H9 (cell line): ENCODE measurements at regions not wholly inside any gene's neighbourhood (a gene's known extent, or its start where the extent isn't known, plus 50 kb on each side); places are given as distances from the start of the nearest gene placed in this dataset.

Source experiments
- DNase-seq: peaks from one replicate; pipeline ENCODE4 v3.0.0-alpha.2; 2017
- H2AFZ ChIP-seq: one replicate; pipeline ENCODE4 v1.6.1; 2013; ENCODE audit warnings: mild to moderate bottlenecking, low read length, control low read depth, moderate library complexity
- H2AK5ac ChIP-seq: 2 replicates; pipeline ENCODE4 v1.6.1; 2013; ENCODE audit warnings: low read length, control low read depth, mixed read lengths; ENCODE audit not compliant: insufficient read length
- H2BK120ac ChIP-seq: one replicate; pipeline ENCODE4 v1.6.1; 2013; ENCODE audit warnings: low read depth, mild to moderate bottlenecking, low read length, control low read depth, inconsistent platforms; ENCODE audit not compliant: poor library complexity, severe bottlenecking
- H2BK12ac ChIP-seq: 2 replicates; pipeline ENCODE4 v1.6.1; 2013; ENCODE audit warnings: low read length, control low read depth, mixed read lengths, low read depth; ENCODE audit not compliant: insufficient read length
- H2BK15ac ChIP-seq: 2 replicates; pipeline ENCODE4 v1.6.1; 2013; ENCODE audit warnings: low read depth, low read length, control low read depth
- H2BK20ac ChIP-seq: one replicate; pipeline ENCODE4 v1.6.1; 2013; ENCODE audit warnings: low read depth, mild to moderate bottlenecking, low read length, control low read depth, inconsistent platforms; ENCODE audit not compliant: poor library complexity, severe bottlenecking
- H2BK5ac ChIP-seq: 2 replicates; pipeline ENCODE4 v1.6.1; 2013; ENCODE audit warnings: low read length, control low read depth, mixed read lengths; ENCODE audit not compliant: insufficient read length
- H3K14ac ChIP-seq: 2 replicates; pipeline ENCODE4 v1.6.1; 2013; ENCODE audit warnings: low read length, control low read depth; ENCODE audit not compliant: insufficient read depth
- H3K18ac ChIP-seq: 2 replicates; pipeline ENCODE4 v1.6.1; 2013; ENCODE audit warnings: low read depth, mild to moderate bottlenecking, mixed read lengths, low read length, control low read depth; ENCODE audit not compliant: insufficient read length
- H3K23ac ChIP-seq: 2 replicates; pipeline ENCODE4 v1.6.1; 2013; ENCODE audit warnings: low read length, control low read depth, mixed read lengths, low read depth; ENCODE audit not compliant: insufficient read length
- H3K23me2 ChIP-seq: 2 replicates; pipeline ENCODE4 v1.6.1; 2013; ENCODE audit warnings: low read depth, mild to moderate bottlenecking, mixed read lengths, low read length, control low read depth; ENCODE audit not compliant: insufficient read length, poor library complexity, severe bottlenecking
- H3K27ac ChIP-seq: 2 replicates; pipeline ENCODE4 v1.5.1; 2013; ENCODE audit warnings: low read length, control low read depth, mixed read lengths, low read depth; ENCODE audit not compliant: insufficient read length
- H3K27me3 ChIP-seq: 2 replicates; pipeline ENCODE4 v1.6.1; 2013; ENCODE audit warnings: low read length, control low read depth, inconsistent platforms; ENCODE audit not compliant: insufficient read depth
- H3K4ac ChIP-seq: 2 replicates; pipeline ENCODE4 v1.6.1; 2013; ENCODE audit warnings: low read depth, mild to moderate bottlenecking, control low read depth, inconsistent platforms, low read length, moderate library complexity
- H3K4me1 ChIP-seq: 2 replicates; pipeline ENCODE4 v1.6.1; 2013; ENCODE audit warnings: low read length, control low read depth, inconsistent platforms; ENCODE audit not compliant: insufficient read depth
- H3K4me2 ChIP-seq: 2 replicates; pipeline ENCODE4 v1.6.1; 2013; ENCODE audit warnings: low read length, control low read depth, mixed read lengths; ENCODE audit not compliant: insufficient read length, insufficient read depth
- H3K56ac ChIP-seq: 2 replicates; pipeline ENCODE4 v1.6.1; 2013; ENCODE audit warnings: low read depth, mild to moderate bottlenecking, mixed read lengths, low read length, control low read depth; ENCODE audit not compliant: insufficient read length
- H3K79me1 ChIP-seq: 2 replicates; pipeline ENCODE4 v1.6.1; 2013; ENCODE audit warnings: low read depth, mild to moderate bottlenecking, moderate library complexity, low read length, control low read depth, inconsistent platforms; ENCODE audit not compliant: insufficient read depth, poor library complexity, severe bottlenecking
- H3K79me2 ChIP-seq: 2 replicates; pipeline ENCODE4 v1.6.1; 2013; ENCODE audit warnings: low read length, control low read depth, inconsistent platforms; ENCODE audit not compliant: insufficient read depth
- H3K9ac ChIP-seq: 2 replicates; pipeline ENCODE4 v1.6.1; 2013; ENCODE audit warnings: low read length, control low read depth, mixed read lengths; ENCODE audit not compliant: insufficient read length; ENCODE audit errors: extremely low read depth
- H3K9me3 ChIP-seq: one replicate; pipeline ENCODE4 v1.6.1; 2013; ENCODE audit warnings: low read depth, low read length, inconsistent platforms; ENCODE audit not compliant: control insufficient read depth
- H3T11ph ChIP-seq: one replicate; pipeline ENCODE4 v1.6.1; 2013; ENCODE audit warnings: mild to moderate bottlenecking, low read length, control low read depth, inconsistent platforms
- H4K20me1 ChIP-seq: one replicate; pipeline ENCODE4 v1.6.1; 2013; ENCODE audit not compliant: control insufficient read depth, insufficient read length, insufficient read depth
- H4K5ac ChIP-seq: 2 replicates; pipeline ENCODE4 v1.6.1; 2013; ENCODE audit warnings: low read depth, mild to moderate bottlenecking, mixed read lengths, low read length, control low read depth; ENCODE audit not compliant: insufficient read length
- H4K8ac ChIP-seq: replicated peaks from 2 replicates; pipeline ENCODE4 v1.6.1; 2013; ENCODE audit warnings: low read length, control low read depth, mixed read lengths, low read depth; ENCODE audit not compliant: insufficient read length
- H4K91ac ChIP-seq: 2 replicates; pipeline ENCODE4 v1.6.1; 2013; ENCODE audit warnings: low read depth, mild to moderate bottlenecking, moderate library complexity, mixed read lengths, low read length, control low read depth; ENCODE audit not compliant: insufficient read length
- H3K27ac Mint-ChIP-seq, 3 experiments: 2 replicates in 2 of 3; 3 replicates in 1 of 3; pipeline ENCODE4 v1.8.0; 2020 to 2021; ENCODE audit warnings: mixed read lengths in 3 of 3, mild to moderate bottlenecking in 1 of 3, moderate library complexity in 1 of 3
- H3K27me3 Mint-ChIP-seq: 2 replicates; pipeline ENCODE4 v1.8.0; 2021; ENCODE audit warnings: low read depth, mild to moderate bottlenecking, moderate library complexity, mixed read lengths
- H3K36me3 Mint-ChIP-seq, 3 experiments: 2 replicates in 2 of 3; 3 replicates in 1 of 3; pipeline ENCODE4 v1.8.0; 2020 to 2021; ENCODE audit warnings: low read depth in 3 of 3, mixed read lengths in 3 of 3; ENCODE audit not compliant: insufficient read depth in 1 of 3
- H3K4me1 Mint-ChIP-seq, 2 experiments: 2 replicates each; pipeline ENCODE4 v1.8.0; 2020; ENCODE audit warnings: mixed read lengths in 2 of 2
- H3K4me3 Mint-ChIP-seq, 2 experiments: 2 replicates in 1 of 2; 3 replicates in 1 of 2; pipeline ENCODE4 v1.8.0; 2020 to 2021; ENCODE audit warnings: mild to moderate bottlenecking in 2 of 2, mixed read lengths in 2 of 2, moderate library complexity in 1 of 2
- H3K9me3 Mint-ChIP-seq, 2 experiments: 2 replicates in 1 of 2; 3 replicates in 1 of 2; pipeline ENCODE4 v1.8.0; 2020; ENCODE audit warnings: mild to moderate bottlenecking in 2 of 2, mixed read lengths in 2 of 2, moderate library complexity in 1 of 2
- CTCF ChIP-seq: fragments of 200-600 bp; sonication (generic); conservative IDR thresholded peaks from 3 replicates; pipeline ENCODE4 v1.8.0; 2021; ENCODE audit warnings: antibody characterized with exemption, mild to moderate bottlenecking

- Histone ChIP-seq H4K5ac (no peak overlapping the region), H3K27ac (no peak overlapping the region)
Observed at GRCh38 chr14:82451675-82452074, 918.0 kb upstream of the SEL1L start.

More at GRCh38 chr14:82451675-82452074, 918.0 kb upstream of the SEL1L start:
- Histone ChIP-seq H3K9ac (no peak overlapping the region), H3K79me2 (no peaks in the 10 kb centered on the region), H3K4me1 (no peaks in the 10 kb centered on the region; the same call in 1 of the 2 replicates), H4K8ac (no peak overlapping the region), H2BK5ac (no peak overlapping the region), H2BK20ac (no peak overlapping the region), H3K18ac (no peak overlapping the region), H4K20me1 (no peaks in the 10 kb centered on the region), H2BK15ac (no peak overlapping the region), H2AK5ac (no peak overlapping the region), H3K79me1 (no peaks in the 10 kb centered on the region), H3K4me2 (no peak overlapping the region), H3K56ac (no peak overlapping the region), H3K14ac (no peak overlapping the region), H2BK12ac (no peak overlapping the region), H3K9me3 (no peaks in the 10 kb centered on the region), H3T11ph (no peak overlapping the region), H2BK120ac (no peak overlapping the region), H4K91ac (no peak overlapping the region), H3K4ac (no peak overlapping the region), H2AFZ (no peak overlapping the region), H3K23ac (no peak overlapping the region), H3K27me3 (no peaks in the 10 kb centered on the region), H3K23me2 (no peaks in the 10 kb centered on the region)
- Mint-ChIP-seq H3K27ac (peak overlapping the region in 1 of 3 experiments; percentile 14; a peak in 1 of 7 replicates), H3K9me3 (peaks cover 0 to 6% of the 10 kb centered on the region in 2 experiments; a peak in 2 of 5 replicates), H3K36me3 (peaks cover 0 to 4% (median 4%) of the 10 kb centered on the region in 3 experiments; a peak in 2 of 7 replicates), H3K4me3 (no peak overlapping the region), H3K27me3 (no peaks in the 10 kb centered on the region), H3K4me1 (peaks cover 0 to 2% of the 10 kb centered on the region in 2 experiments; a peak in 1 of 4 replicates)
- DNase-seq: no peak
- no peak for TF ChIP-seq CTCF
